IMR-90 (cell line): ENCODE measurements at regions not wholly inside any gene's neighbourhood (a gene's known extent, or its start where the extent isn't known, plus 50 kb on each side); places are given as distances from the start of the nearest gene placed in this dataset.

Experiments used
- ATAC-seq: fragments of 200-7000 bp; cut with Tn5 transposase; 2 replicates; pipeline ENCODE4 v1.9.1; 2020; ENCODE audit warnings: low read depth, mild to moderate bottlenecking, moderate library complexity
- BruUV-seq: library from RNA; stranded (reverse); fragments of 400-500 nt; replicated peaks from 2 replicates; lab custom pipeline; 2021; lab: Mats Ljungman, UMichigan
- CTCF ChIA-PET: fragments of 300-600 bp; formaldehyde crosslinking; extraction: SDS; loops from one replicate; lab custom pipeline; 2021; ENCODE audit warnings: antibody characterized with exemption; lab: Yijun Ruan, JAX
- POLR2A ChIA-PET: fragments of 300-600 bp; sonication (Branson Sonifier 250); formaldehyde crosslinking; loops from one replicate; lab custom pipeline; 2022; ENCODE audit warnings: antibody characterized with exemption; ENCODE audit not compliant: unreplicated experiment; lab: Charles Lee
- DNase-seq: peaks from one replicate; pipeline ENCODE4 v3.0.0; 2013
- H2AFZ ChIP-seq: replicated peaks from 2 replicates; pipeline ENCODE3; 2013; ENCODE audit warnings: low read length, mild to moderate bottlenecking; ENCODE audit not compliant: poor library complexity
- H2AK5ac ChIP-seq: 2 replicates; pipeline ENCODE4 v1.6.1; 2013; ENCODE audit warnings: low read depth, low read length, inconsistent platforms
- H2AK9ac ChIP-seq: replicated peaks from 2 replicates; pipeline ENCODE3; 2013; ENCODE audit warnings: mild to moderate bottlenecking, low read depth, low read length, moderate library complexity; ENCODE audit not compliant: poor library complexity
- H2BK120ac ChIP-seq: 2 replicates; pipeline ENCODE4 v1.6.1; 2013; ENCODE audit warnings: low read depth, low read length, inconsistent platforms
- H2BK15ac ChIP-seq: 3 replicates; pipeline ENCODE4 v1.6.1; 2013; ENCODE audit warnings: low read depth, low read length, inconsistent platforms
- H2BK20ac ChIP-seq: 2 replicates; pipeline ENCODE4 v1.6.1; 2013; ENCODE audit warnings: low read depth, mild to moderate bottlenecking, inconsistent platforms, low read length, moderate library complexity
- H2BK5ac ChIP-seq: 2 replicates; pipeline ENCODE4 v1.6.1; 2013; ENCODE audit warnings: mild to moderate bottlenecking, low read depth, low read length, inconsistent platforms; ENCODE audit not compliant: poor library complexity, severe bottlenecking
- H3K14ac ChIP-seq: replicated peaks from 2 replicates; pipeline ENCODE4 v1.6.1; 2013; ENCODE audit warnings: low read depth, low read length, inconsistent platforms
- H3K18ac ChIP-seq: 2 replicates; pipeline ENCODE4 v1.6.1; 2013; ENCODE audit warnings: low read depth, low read length, control low read depth
- H3K23ac ChIP-seq: 2 replicates; pipeline ENCODE4 v1.6.1; 2013; ENCODE audit warnings: low read depth, low read length, inconsistent platforms
- H3K27ac ChIP-seq: 2 replicates; pipeline ENCODE4 v1.5.1; 2013; ENCODE audit warnings: mild to moderate bottlenecking, control low read depth, low read length; ENCODE audit not compliant: insufficient read depth
- H3K27me3 ChIP-seq: 2 replicates; pipeline ENCODE4 v1.6.1; 2013; ENCODE audit warnings: low read length; ENCODE audit not compliant: control insufficient read depth, insufficient read depth
- H3K36me3 ChIP-seq: 2 replicates; pipeline ENCODE4 v1.6.1; 2013; ENCODE audit warnings: low read length, mixed read lengths; ENCODE audit not compliant: control insufficient read depth, insufficient read depth
- H3K4ac ChIP-seq: 2 replicates; pipeline ENCODE4 v1.6.1; 2013; ENCODE audit warnings: low read depth, low read length, inconsistent platforms
- H3K4me1 ChIP-seq: 2 replicates; pipeline ENCODE4 v1.6.1; 2013; ENCODE audit warnings: low read length, mixed read lengths; ENCODE audit not compliant: control insufficient read depth, insufficient read depth
- H3K4me2 ChIP-seq: 2 replicates; pipeline ENCODE4 v1.6.1; 2013; ENCODE audit warnings: low read depth, mild to moderate bottlenecking, control low read depth, low read length, moderate library complexity
- H3K4me3 ChIP-seq: 2 replicates; pipeline ENCODE4 v1.5.1; 2013; ENCODE audit warnings: low read depth, mild to moderate bottlenecking, control low read depth, low read length, moderate library complexity; ENCODE audit not compliant: insufficient read depth
- H3K56ac ChIP-seq: 2 replicates; pipeline ENCODE4 v1.6.1; 2013; ENCODE audit warnings: low read length, inconsistent platforms; ENCODE audit not compliant: insufficient read depth; ENCODE audit errors: extremely low read depth
- H3K79me1 ChIP-seq, 2 experiments: 2 replicates each; pipeline ENCODE4 v1.6.1; 2013; ENCODE audit warnings: low read length in 2 of 2, inconsistent platforms in 1 of 2, low read depth in 1 of 2
- H3K9ac ChIP-seq: 2 replicates; pipeline ENCODE4 v1.6.1; 2013; ENCODE audit warnings: low read depth, low read length, control low read depth
- H3K9me1 ChIP-seq: 2 replicates; pipeline ENCODE4 v1.6.1; 2013; ENCODE audit warnings: low read length, inconsistent platforms; ENCODE audit not compliant: insufficient read depth
- H3K9me3 ChIP-seq: 2 replicates; pipeline ENCODE4 v1.6.1; 2013; ENCODE audit warnings: low read length; ENCODE audit not compliant: control insufficient read depth, insufficient read depth
- H4K20me1 ChIP-seq: 2 replicates; pipeline ENCODE4 v1.6.1; 2013; ENCODE audit warnings: low read length, inconsistent platforms; ENCODE audit not compliant: insufficient read depth
- H4K5ac ChIP-seq: 2 replicates; pipeline ENCODE4 v1.6.1; 2013; ENCODE audit warnings: mild to moderate bottlenecking, low read depth, low read length, control low read depth
- H4K8ac ChIP-seq, 2 experiments: 2 replicates each; pipeline ENCODE4 v1.6.1; 2013; ENCODE audit warnings: low read depth in 2 of 2, low read length in 2 of 2, control low read depth in 1 of 2, inconsistent platforms in 1 of 2
- H4K91ac ChIP-seq: 2 replicates; pipeline ENCODE4 v1.6.1; 2013; ENCODE audit warnings: low read depth, low read length, inconsistent platforms; ENCODE audit not compliant: insufficient read depth
- BHLHE40 ChIP-seq: fragments of 150-350 bp; IDR thresholded peaks from 2 replicates; pipeline ENCODE4 v1.6.1; 2016; ENCODE audit warnings: mild to moderate bottlenecking, low read depth, low read length
- CEBPB ChIP-seq: IDR thresholded peaks from 2 replicates; pipeline ENCODE4 v1.6.1; 2012; ENCODE audit warnings: low read depth, low read length, improper control_type of control experiment
- FOS ChIP-seq: fragments of 150-350 bp; IDR thresholded peaks from 2 replicates; pipeline ENCODE4 v1.6.1; 2016; ENCODE audit warnings: low read depth, low read length
- MAFK ChIP-seq: IDR thresholded peaks from 2 replicates; pipeline ENCODE4 v1.6.1; 2012; ENCODE audit warnings: low read depth, low read length, improper control_type of control experiment
- MAZ ChIP-seq: IDR thresholded peaks from 2 replicates; pipeline ENCODE4 v1.6.1; 2012; ENCODE audit warnings: low read depth, mild to moderate bottlenecking, low read length, improper control_type of control experiment, moderate library complexity, borderline replicate concordance
- MXI1 ChIP-seq: IDR thresholded peaks from 2 replicates; pipeline ENCODE4 v1.6.1; 2012; ENCODE audit warnings: low read depth, mild to moderate bottlenecking, low read length, moderate library complexity, borderline replicate concordance
- NFE2L2 ChIP-seq: fragments of 150-350 bp; IDR thresholded peaks from 2 replicates; pipeline ENCODE4 v1.6.1; 2016; ENCODE audit warnings: low read depth, mild to moderate bottlenecking, low read length
- POLR2A ChIP-seq: IDR thresholded peaks from 2 replicates; pipeline ENCODE4 v1.6.1; 2012; ENCODE audit warnings: mild to moderate bottlenecking, low read depth, low read length
- RCOR1 ChIP-seq: IDR thresholded peaks from 2 replicates; pipeline ENCODE4 v1.6.1; 2012; ENCODE audit warnings: mild to moderate bottlenecking, low read length, improper control_type of control experiment; ENCODE audit not compliant: insufficient replicate concordance
- RFX5 ChIP-seq: IDR thresholded peaks from 2 replicates; pipeline ENCODE4 v1.8.0; 2012; ENCODE audit warnings: low read depth, mild to moderate bottlenecking, low read length, moderate library complexity
- SMC3 ChIP-seq: fragments of 150-350 bp; IDR thresholded peaks from 2 replicates; pipeline ENCODE4 v1.6.1; 2016; ENCODE audit warnings: low read depth, mild to moderate bottlenecking, antibody characterized with exemption, low read length, moderate library complexity
- dilution Hi-C: fragments of 300-500 bp; cut with HindIII; formaldehyde crosslinking; loops from one replicate; pipeline ENCODE4 v1.14.3; 2018; ENCODE audit warnings: low sequenced_read_pairs; ENCODE audit not compliant: unreplicated experiment
- in situ Hi-C: fragments of 300-500 bp; cut with MboI; formaldehyde crosslinking; loops from 3 replicates; pipeline ENCODE4 v1.14.3; 2019; ENCODE audit warnings: low sequenced_read_pairs, inconsistent platforms, mixed read lengths
- intact Hi-C: fragments of 100-400 bp; cut with micrococcal nuclease; formaldehyde crosslinking; loops from 2 replicates; pipeline ENCODE4 v1.10.0; 2022
- TF ChIP-seq, protein P1 (sequence below): conservative IDR thresholded peaks from 2 replicates; pipeline ENCODE4 v1.5.1; 2012; ENCODE audit warnings: mild to moderate bottlenecking, low read depth, low read length, improper control_type of control experiment
- TF ChIP-seq, protein P2 (sequence below): fragments of 150-350 bp; IDR thresholded peaks from 2 replicates; pipeline ENCODE4 v1.6.1; 2017; ENCODE audit warnings: mild to moderate bottlenecking, antibody characterized with exemption, low read length, low read depth
- TF ChIP-seq, protein P3 (sequence below): fragments of 150-350 bp; IDR thresholded peaks from 2 replicates; pipeline ENCODE4 v1.6.1; 2016; ENCODE audit warnings: low read depth, mild to moderate bottlenecking, low read length, moderate library complexity, borderline replicate concordance

- POLR2A ChIA-PET, result no interaction called here
- no peak overlapping the region for H3K9ac ChIP-seq
- dilution Hi-C loops, result no loop called here
- H3K4ac ChIP-seq, result no peak overlapping the region
- CTCF ChIA-PET, result no interaction called here
- TF ChIP-seq RFX5 (no peak), SMC3 (no peak), MAFK (no peak), MAZ (no peak), MXI1 (no peak), POLR2A (no peak), NFE2L2 (no peak), BHLHE40 (no peak), FOS (no peak), RCOR1 (no peak), CEBPB (no peak)
- TF ChIP-seq, protein P1, sequence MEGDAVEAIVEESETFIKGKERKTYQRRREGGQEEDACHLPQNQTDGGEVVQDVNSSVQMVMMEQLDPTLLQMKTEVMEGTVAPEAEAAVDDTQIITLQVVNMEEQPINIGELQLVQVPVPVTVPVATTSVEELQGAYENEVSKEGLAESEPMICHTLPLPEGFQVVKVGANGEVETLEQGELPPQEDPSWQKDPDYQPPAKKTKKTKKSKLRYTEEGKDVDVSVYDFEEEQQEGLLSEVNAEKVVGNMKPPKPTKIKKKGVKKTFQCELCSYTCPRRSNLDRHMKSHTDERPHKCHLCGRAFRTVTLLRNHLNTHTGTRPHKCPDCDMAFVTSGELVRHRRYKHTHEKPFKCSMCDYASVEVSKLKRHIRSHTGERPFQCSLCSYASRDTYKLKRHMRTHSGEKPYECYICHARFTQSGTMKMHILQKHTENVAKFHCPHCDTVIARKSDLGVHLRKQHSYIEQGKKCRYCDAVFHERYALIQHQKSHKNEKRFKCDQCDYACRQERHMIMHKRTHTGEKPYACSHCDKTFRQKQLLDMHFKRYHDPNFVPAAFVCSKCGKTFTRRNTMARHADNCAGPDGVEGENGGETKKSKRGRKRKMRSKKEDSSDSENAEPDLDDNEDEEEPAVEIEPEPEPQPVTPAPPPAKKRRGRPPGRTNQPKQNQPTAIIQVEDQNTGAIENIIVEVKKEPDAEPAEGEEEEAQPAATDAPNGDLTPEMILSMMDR, result no peak
- TF ChIP-seq, protein P2, sequence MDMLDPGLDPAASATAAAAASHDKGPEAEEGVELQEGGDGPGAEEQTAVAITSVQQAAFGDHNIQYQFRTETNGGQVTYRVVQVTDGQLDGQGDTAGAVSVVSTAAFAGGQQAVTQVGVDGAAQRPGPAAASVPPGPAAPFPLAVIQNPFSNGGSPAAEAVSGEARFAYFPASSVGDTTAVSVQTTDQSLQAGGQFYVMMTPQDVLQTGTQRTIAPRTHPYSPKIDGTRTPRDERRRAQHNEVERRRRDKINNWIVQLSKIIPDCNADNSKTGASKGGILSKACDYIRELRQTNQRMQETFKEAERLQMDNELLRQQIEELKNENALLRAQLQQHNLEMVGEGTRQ, result no peak
- TF ChIP-seq, protein P3, sequence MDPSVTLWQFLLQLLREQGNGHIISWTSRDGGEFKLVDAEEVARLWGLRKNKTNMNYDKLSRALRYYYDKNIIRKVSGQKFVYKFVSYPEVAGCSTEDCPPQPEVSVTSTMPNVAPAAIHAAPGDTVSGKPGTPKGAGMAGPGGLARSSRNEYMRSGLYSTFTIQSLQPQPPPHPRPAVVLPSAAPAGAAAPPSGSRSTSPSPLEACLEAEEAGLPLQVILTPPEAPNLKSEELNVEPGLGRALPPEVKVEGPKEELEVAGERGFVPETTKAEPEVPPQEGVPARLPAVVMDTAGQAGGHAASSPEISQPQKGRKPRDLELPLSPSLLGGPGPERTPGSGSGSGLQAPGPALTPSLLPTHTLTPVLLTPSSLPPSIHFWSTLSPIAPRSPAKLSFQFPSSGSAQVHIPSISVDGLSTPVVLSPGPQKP, result no peak
- no peaks in the 10 kb centered on the region for H3K79me1 ChIP-seq
- no peak overlapping the region for H2BK20ac ChIP-seq
- H2AK9ac ChIP-seq, result no peak overlapping the region
- DNase-seq (no peak), ATAC-seq (no peak)
- H3K18ac ChIP-seq, result no peak overlapping the region
- no peak overlapping the region for H2BK120ac ChIP-seq
- no peaks in the 10 kb centered on the region for H4K20me1 ChIP-seq
- no peak overlapping the region for H2AFZ ChIP-seq
- BruUV-seq, result no TSS peak
- H2AK5ac ChIP-seq, result no peak overlapping the region
- H3K14ac ChIP-seq, result no peak overlapping the region
- H3K4me3 ChIP-seq, result no peak overlapping the region
- no peak overlapping the region for H3K23ac ChIP-seq
- intact Hi-C loops, result no loop called here
- H2BK15ac ChIP-seq, result no peak overlapping the region
- H3K9me3 ChIP-seq, result peaks cover 18% of the 10 kb centered on the region
- no peak overlapping the region for H3K4me2 ChIP-seq
- no peak overlapping the region for H3K27ac ChIP-seq
- H3K27me3 ChIP-seq, result no peaks in the 10 kb centered on the region
- H3K9me1 ChIP-seq, result no peaks in the 10 kb centered on the region
- in situ Hi-C loops, result no loop called here
- H3K4me1 ChIP-seq, result no peaks in the 10 kb centered on the region
- no peaks in the 10 kb centered on the region for H3K36me3 ChIP-seq
- no peak overlapping the region for H3K56ac ChIP-seq
- no peak overlapping the region for H4K91ac ChIP-seq
- H2BK5ac ChIP-seq, result no peak overlapping the region
- no peak overlapping the region for H4K8ac ChIP-seq
- H4K5ac ChIP-seq, result no peak overlapping the region
Observed at GRCh38 chr2:210833403-210833802, 277.0 kb downstream of the CPS1 start.
